ENCODE measurements at regions not wholly inside any gene's neighbourhood (a gene's known extent, or its start where the extent isn't known, plus 50 kb on each side); places are given as distances from the start of the nearest gene placed in this dataset.

DNA sequence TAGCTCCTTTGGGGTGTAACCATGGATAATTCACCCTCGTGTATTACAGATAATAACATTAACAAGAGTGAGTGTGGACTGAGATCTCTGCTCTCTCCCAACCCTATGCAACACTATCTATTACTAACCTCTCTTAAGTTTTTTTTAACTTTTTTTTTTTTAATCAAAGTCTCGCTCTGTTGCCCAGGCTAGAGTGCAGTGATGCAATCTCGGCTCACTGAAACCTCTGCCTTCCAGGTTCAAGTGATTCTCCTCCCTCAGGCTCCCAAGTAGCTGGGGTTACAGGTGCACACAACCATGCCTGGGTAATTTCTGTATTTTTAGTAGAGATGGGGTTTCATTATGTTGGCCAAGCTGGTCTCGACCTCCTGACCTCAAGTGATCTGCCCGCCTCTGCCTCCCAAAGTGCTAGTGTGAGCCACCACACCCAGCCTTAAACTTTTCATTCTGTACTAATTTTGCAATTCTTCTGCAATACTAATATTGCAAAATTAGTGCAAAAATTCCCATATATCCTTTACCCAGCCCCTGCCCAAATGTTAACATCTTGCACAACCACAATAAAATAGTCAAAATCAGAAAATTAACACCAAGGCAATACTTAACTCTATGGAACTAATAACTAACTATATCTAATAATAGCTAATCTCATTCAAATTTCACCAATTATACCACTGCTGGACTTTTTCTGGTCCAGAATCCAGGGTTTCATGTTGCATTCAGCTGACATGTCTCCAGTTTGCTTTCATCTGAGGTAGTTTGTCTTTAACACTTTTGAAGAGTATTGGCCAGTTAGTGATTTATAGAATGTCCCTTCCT is 66.5 kb upstream of the TCF7L2 start:
- H3K27me3 Mint-ChIP-seq = peaks cover 0 to 5% (median 0%) of the 10 kb centered on the region in 5 donors
- no peak overlapping the region for H3K4me3 ChIP-seq (ENCODE audit: low read length)
- H3K4me1 ChIP-seq (ENCODE audit: control insufficient read depth in 2 of 2, insufficient read depth in 2 of 2, low read length in 2 of 2) = no peaks in the 10 kb centered on the region
- peaks cover 0 to 16% (median 3%) of the 10 kb centered on the region in 11 donors for H3K9me3 Mint-ChIP-seq
- POLR2A ChIA-PET = no interaction called here
- no peaks in the 10 kb centered on the region for H3K27me3 ChIP-seq (ENCODE audit: control insufficient read depth in 2 of 2, insufficient read depth in 2 of 2, low read length in 2 of 2)
- no peaks in the 10 kb centered on the region for H3K9me3 ChIP-seq (ENCODE audit: control insufficient read depth in 2 of 3, low read length in 3 of 3)
- CTCF ChIA-PET = no interaction called here
- H3K4me3 Mint-ChIP-seq = no peak overlapping the region
- peaks cover 0 to 5% (median 0%) of the 10 kb centered on the region in 5 donors for H3K36me3 Mint-ChIP-seq
- ATAC-seq = no peak
- H3K36me3 ChIP-seq (ENCODE audit: control insufficient read depth in 2 of 3, insufficient read depth in 3 of 3, low read length in 3 of 3) = no peaks in the 10 kb centered on the region
- H3K27ac ChIP-seq (ENCODE audit: low read depth, low read length) = no peak overlapping the region
- intact Hi-C loops (cut with micrococcal nuclease) = no loop called here
- no peak for DNase-seq
- peaks cover 0 to 2% (median 0%) of the 10 kb centered on the region in 7 donors for H3K4me1 Mint-ChIP-seq
- no peak overlapping the region for H3K27ac Mint-ChIP-seq

DNA sequence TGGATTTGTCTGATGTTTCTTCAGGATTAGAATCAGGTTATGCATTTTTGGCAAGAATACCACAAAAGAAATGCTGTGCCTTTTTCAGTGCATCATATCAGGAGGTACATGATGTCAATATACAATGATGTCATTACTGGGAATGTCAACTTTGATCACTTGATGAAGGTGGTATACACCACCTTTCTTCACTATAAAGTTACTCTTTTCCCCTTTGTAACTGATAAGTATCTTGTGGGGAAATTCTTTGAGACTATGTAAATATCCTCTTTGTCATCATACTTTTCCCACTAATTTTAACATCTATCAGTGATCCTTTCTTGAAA is 65.9 kb upstream of the TCF7L2 start:
- intact Hi-C loops (cut with micrococcal nuclease) = no loop called here
- Mint-ChIP-seq H3K27ac (no peak overlapping the region), H3K36me3 (peaks cover 0 to 5% (median 0%) of the 10 kb centered on the region in 5 donors), H3K9me3 (peaks cover 0 to 16% (median 3%) of the 10 kb centered on the region in 11 donors), H3K4me3 (no peak overlapping the region), H3K4me1 (peaks cover 0 to 2% (median 0%) of the 10 kb centered on the region in 7 donors), H3K27me3 (peaks cover 0 to 5% (median 0%) of the 10 kb centered on the region in 5 donors)
- no peaks in the 10 kb centered on the region for H3K4me1 ChIP-seq (ENCODE audit: control insufficient read depth in 2 of 2, insufficient read depth in 2 of 2, low read length in 2 of 2)
- no peak for DNase-seq
- ChIA-PET POLR2A (no interaction called here), CTCF (no interaction called here)
- H3K4me3 ChIP-seq (ENCODE audit: low read length) = no peak overlapping the region
- no peak overlapping the region for H3K27ac ChIP-seq (ENCODE audit: low read depth, low read length)
- no peaks in the 10 kb centered on the region for H3K9me3 ChIP-seq (ENCODE audit: control insufficient read depth in 2 of 3, low read length in 3 of 3)
- H3K36me3 ChIP-seq (ENCODE audit: control insufficient read depth in 2 of 3, insufficient read depth in 3 of 3, low read length in 3 of 3) = no peaks in the 10 kb centered on the region
- H3K27me3 ChIP-seq (ENCODE audit: control insufficient read depth in 2 of 2, insufficient read depth in 2 of 2, low read length in 2 of 2) = no peaks in the 10 kb centered on the region
- no peak for ATAC-seq

DNA sequence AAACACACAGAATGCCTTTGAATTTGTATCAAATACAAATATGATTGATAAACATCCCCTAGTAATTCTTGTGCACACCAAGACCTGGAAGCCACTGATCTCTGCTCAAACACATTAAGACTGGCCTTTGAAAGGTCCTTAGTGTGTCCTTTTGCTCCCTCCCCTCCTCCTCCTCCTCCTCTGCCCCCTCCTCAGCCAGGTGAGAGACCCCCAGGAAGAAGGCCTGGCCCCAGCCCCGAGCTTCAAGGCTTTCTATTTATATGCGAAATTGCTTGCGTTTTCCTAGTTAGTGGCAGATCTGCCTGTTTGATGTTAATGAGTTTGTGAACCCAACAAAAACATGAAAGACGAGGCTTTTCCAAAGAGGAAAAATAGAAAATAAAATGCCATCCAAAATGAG is 63.6 kb upstream of the TCF7L2 start:
- ChIA-PET CTCF (no interaction called here), POLR2A (no interaction called here)
- Histone ChIP-seq H3K27me3 (ENCODE audit: control insufficient read depth in 2 of 2, insufficient read depth in 2 of 2, low read length in 2 of 2) (no peaks in the 10 kb centered on the region), H3K4me3 (ENCODE audit: low read length) (no peak overlapping the region), H3K9me3 (ENCODE audit: control insufficient read depth in 2 of 3, low read length in 3 of 3) (no peaks in the 10 kb centered on the region), H3K36me3 (ENCODE audit: control insufficient read depth in 2 of 3, insufficient read depth in 3 of 3, low read length in 3 of 3) (no peaks in the 10 kb centered on the region), H3K4me1 (ENCODE audit: control insufficient read depth in 2 of 2, insufficient read depth in 2 of 2, low read length in 2 of 2) (no peaks in the 10 kb centered on the region), H3K27ac (ENCODE audit: low read depth, low read length) (no peak overlapping the region)
- Mint-ChIP-seq H3K9me3 (peaks cover 0 to 16% (median 3%) of the 10 kb centered on the region in 11 donors), H3K4me1 (peaks cover 0 to 2% (median 0%) of the 10 kb centered on the region in 7 donors), H3K27ac (no peak overlapping the region), H3K36me3 (peaks cover 0 to 5% (median 0%) of the 10 kb centered on the region in 5 donors), H3K4me3 (no peak overlapping the region), H3K27me3 (peaks cover 0 to 5% (median 0%) of the 10 kb centered on the region in 5 donors)
- ATAC-seq = no peak
- DNase-seq = no peak
- intact Hi-C loops (cut with micrococcal nuclease) = no loop called here

DNA sequence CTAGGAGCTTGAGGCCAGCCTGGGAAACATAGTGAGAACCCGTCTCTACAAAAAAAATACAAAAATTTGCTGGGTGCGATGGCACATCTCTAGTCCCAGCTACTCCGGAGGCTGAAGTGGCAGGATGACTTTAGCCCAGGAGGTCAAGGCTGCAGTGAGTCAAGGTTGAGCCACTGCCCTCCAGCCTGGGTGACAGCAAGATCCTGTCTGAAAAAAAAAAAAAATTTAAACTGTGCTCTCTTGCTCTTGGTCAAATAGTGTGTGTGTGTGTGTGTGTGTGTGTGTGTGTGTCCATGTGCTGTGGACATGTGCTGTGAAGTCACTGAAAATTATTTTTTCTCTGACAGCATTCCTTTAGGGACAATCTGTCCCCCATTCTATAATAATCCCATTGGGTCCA is 62.1 kb upstream of the TCF7L2 start:
- no peak overlapping the region for H3K4me3 Mint-ChIP-seq
- POLR2A ChIA-PET = no interaction called here
- peaks cover 0 to 7% (median 3%) of the 10 kb centered on the region in 5 donors for H3K36me3 Mint-ChIP-seq
- no peak for ATAC-seq
- Histone ChIP-seq H3K9me3 (ENCODE audit: control insufficient read depth in 2 of 3, low read length in 3 of 3) (no peaks in the 10 kb centered on the region), H3K4me1 (ENCODE audit: control insufficient read depth in 2 of 2, insufficient read depth in 2 of 2, low read length in 2 of 2) (no peaks in the 10 kb centered on the region), H3K36me3 (ENCODE audit: control insufficient read depth in 2 of 3, insufficient read depth in 3 of 3, low read length in 3 of 3) (no peaks in the 10 kb centered on the region), H3K27ac (ENCODE audit: low read depth, low read length) (no peak overlapping the region), H3K4me3 (ENCODE audit: low read length) (no peak overlapping the region), H3K27me3 (ENCODE audit: control insufficient read depth in 2 of 2, insufficient read depth in 2 of 2, low read length in 2 of 2) (no peaks in the 10 kb centered on the region)
- CTCF ChIA-PET = no interaction called here
- no peak overlapping the region for H3K27ac Mint-ChIP-seq
- H3K27me3 Mint-ChIP-seq = peaks cover 0 to 2% (median 0%) of the 10 kb centered on the region in 5 donors
- H3K9me3 Mint-ChIP-seq = peaks cover 0 to 17% (median 4%) of the 10 kb centered on the region in 11 donors
- no peak for DNase-seq
- intact Hi-C loops (cut with micrococcal nuclease) = no loop called here
- peaks cover 0 to 2% (median 0%) of the 10 kb centered on the region in 7 donors for H3K4me1 Mint-ChIP-seq

DNA sequence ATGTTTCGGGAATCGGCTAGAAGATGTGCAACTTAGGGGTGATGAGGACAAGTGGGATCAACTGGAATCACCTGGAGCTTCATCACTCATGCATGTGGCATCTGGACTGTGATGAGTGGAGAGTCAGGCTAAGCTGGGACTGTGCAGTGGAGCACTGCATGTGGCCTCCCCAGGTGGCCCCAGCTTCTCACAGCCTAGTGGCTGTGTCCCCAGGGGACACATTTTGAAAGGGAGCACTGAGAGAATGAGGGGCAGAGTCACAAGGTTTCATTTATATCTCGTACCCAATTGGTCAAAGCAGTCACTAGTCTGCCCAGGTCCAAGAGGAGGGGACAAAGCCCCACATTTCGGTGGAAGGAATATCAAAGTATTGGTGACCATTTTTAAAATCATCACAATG is 54.8 kb upstream of the TCF7L2 start:
- Mint-ChIP-seq H3K4me1 (peaks cover 0 to 2% (median 0%) of the 10 kb centered on the region in 7 donors), H3K27ac (no peak overlapping the region), H3K4me3 (no peak overlapping the region), H3K9me3 (peaks cover 0 to 10% (median 0%) of the 10 kb centered on the region in 11 donors), H3K36me3 (peaks cover 0 to 9% (median 3%) of the 10 kb centered on the region in 5 donors), H3K27me3 (no peaks in the 10 kb centered on the region)
- POLR2A ChIA-PET = no interaction called here
- no peaks in the 10 kb centered on the region for H3K27me3 ChIP-seq (ENCODE audit: control insufficient read depth in 2 of 2, insufficient read depth in 2 of 2, low read length in 2 of 2)
- no peaks in the 10 kb centered on the region for H3K4me1 ChIP-seq (ENCODE audit: control insufficient read depth in 2 of 2, insufficient read depth in 2 of 2, low read length in 2 of 2)
- CTCF ChIA-PET = no interaction called here
- intact Hi-C loops (cut with micrococcal nuclease) = no loop called here
- no peak overlapping the region for H3K4me3 ChIP-seq (ENCODE audit: low read length)
- DNase-seq (no peak), ATAC-seq (no peak)
- no peak overlapping the region for H3K27ac ChIP-seq (ENCODE audit: low read depth, low read length)
- H3K36me3 ChIP-seq (ENCODE audit: control insufficient read depth in 2 of 3, insufficient read depth in 3 of 3, low read length in 3 of 3) = no peaks in the 10 kb centered on the region
- no peaks in the 10 kb centered on the region for H3K9me3 ChIP-seq (ENCODE audit: control insufficient read depth in 2 of 3, low read length in 3 of 3)

DNA sequence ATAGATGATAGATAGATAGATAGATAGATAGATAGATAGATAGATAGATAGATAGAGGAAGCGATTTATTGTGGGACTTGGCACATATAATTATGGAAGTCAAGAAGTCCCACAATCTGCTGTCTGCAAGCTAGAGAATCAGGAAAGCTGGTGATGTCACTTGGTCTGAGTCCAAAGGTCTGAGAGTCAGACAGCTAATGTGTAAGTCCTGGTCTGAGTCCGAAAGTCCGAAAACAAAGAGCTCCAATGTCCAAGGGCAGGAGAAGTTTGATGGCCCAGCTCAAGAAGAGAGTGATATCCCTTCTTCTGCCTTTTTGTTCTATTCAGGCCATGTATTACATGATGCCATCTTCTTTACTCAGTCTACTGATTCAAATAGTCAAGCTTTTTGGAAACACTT is 53.8 kb upstream of the TCF7L2 start:
- intact Hi-C loops (cut with micrococcal nuclease) = no loop called here
- Histone ChIP-seq H3K27ac (ENCODE audit: low read depth, low read length) (no peak overlapping the region), H3K9me3 (ENCODE audit: control insufficient read depth in 2 of 3, low read length in 3 of 3) (no peaks in the 10 kb centered on the region), H3K4me3 (ENCODE audit: low read length) (no peak overlapping the region), H3K27me3 (ENCODE audit: control insufficient read depth in 2 of 2, insufficient read depth in 2 of 2, low read length in 2 of 2) (no peaks in the 10 kb centered on the region), H3K4me1 (ENCODE audit: control insufficient read depth in 2 of 2, insufficient read depth in 2 of 2, low read length in 2 of 2) (no peaks in the 10 kb centered on the region), H3K36me3 (ENCODE audit: control insufficient read depth in 2 of 3, insufficient read depth in 3 of 3, low read length in 3 of 3) (no peaks in the 10 kb centered on the region)
- no peaks in the 10 kb centered on the region for H3K27me3 Mint-ChIP-seq
- no peak overlapping the region for H3K4me3 Mint-ChIP-seq
- no peak for DNase-seq
- H3K27ac Mint-ChIP-seq = no peak overlapping the region
- ATAC-seq = no peak
- ChIA-PET CTCF (no interaction called here), POLR2A (no interaction called here)
- H3K9me3 Mint-ChIP-seq = peaks cover 0 to 10% (median 0%) of the 10 kb centered on the region in 11 donors
- H3K36me3 Mint-ChIP-seq = peaks cover 0 to 9% (median 3%) of the 10 kb centered on the region in 5 donors
- H3K4me1 Mint-ChIP-seq = peaks cover 0 to 2% (median 0%) of the 10 kb centered on the region in 7 donors

DNA sequence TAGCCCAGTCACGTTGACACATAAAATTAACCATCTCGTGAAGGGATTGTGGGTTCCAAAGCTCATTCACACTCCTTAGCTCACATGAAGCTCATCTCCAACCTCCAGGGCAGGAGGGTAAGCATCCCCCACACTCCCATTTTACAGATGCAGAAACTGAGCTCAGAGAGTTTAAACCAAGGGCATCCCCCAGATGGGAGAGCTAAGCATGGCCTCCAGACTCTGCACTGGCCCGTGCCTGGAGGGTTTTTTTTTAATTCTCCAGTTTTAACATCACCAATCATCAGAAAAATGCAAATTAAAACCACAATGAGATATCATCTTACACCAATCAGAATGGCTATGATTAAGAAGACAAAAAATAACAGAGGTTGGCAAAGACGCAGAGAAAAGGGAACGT is 53.3 kb upstream of the TCF7L2 start:
- Mint-ChIP-seq H3K9me3 (peaks cover 0 to 10% (median 0%) of the 10 kb centered on the region in 11 donors), H3K4me3 (no peak overlapping the region), H3K27me3 (no peaks in the 10 kb centered on the region), H3K4me1 (peaks cover 0 to 2% (median 0%) of the 10 kb centered on the region in 7 donors), H3K27ac (no peak overlapping the region), H3K36me3 (peaks cover 0 to 9% (median 3%) of the 10 kb centered on the region in 5 donors)
- intact Hi-C loops (cut with micrococcal nuclease) = no loop called here
- ATAC-seq (no peak), DNase-seq (no peak)
- Histone ChIP-seq H3K4me1 (ENCODE audit: control insufficient read depth in 2 of 2, insufficient read depth in 2 of 2, low read length in 2 of 2) (no peaks in the 10 kb centered on the region), H3K36me3 (ENCODE audit: control insufficient read depth in 2 of 3, insufficient read depth in 3 of 3, low read length in 3 of 3) (no peaks in the 10 kb centered on the region), H3K27me3 (ENCODE audit: control insufficient read depth in 2 of 2, insufficient read depth in 2 of 2, low read length in 2 of 2) (no peaks in the 10 kb centered on the region), H3K4me3 (ENCODE audit: low read length) (no peak overlapping the region), H3K27ac (ENCODE audit: low read depth, low read length) (no peak overlapping the region), H3K9me3 (ENCODE audit: control insufficient read depth in 2 of 3, low read length in 3 of 3) (no peaks in the 10 kb centered on the region)
- ChIA-PET POLR2A (no interaction called here), CTCF (interaction anchor here (0.5 kb wide), 1 partner anchor 34 kb away, joined by 3 read pairs; no protein-coding TSS in a partner anchor)

Data from naive thymus-derived CD4-positive, alpha-beta T cell (primary cell).